Adrenal gland (tissue), 9 donors: ENCODE measurements at regions not wholly inside any gene's neighbourhood (a gene's known extent, or its start where the extent isn't known, plus 50 kb on each side); places are given as distances from the start of the nearest gene placed in this dataset.

Experiments used
- DNase-seq, 7 donors: peaks; one replicate each; pipeline ENCODE4 v3.0.0-alpha.2; 2019 to 2020
- H3K27ac ChIP-seq, 5 donors: fragments of 200-600 bp; sonication (generic) in 4 of 5; 1 replicate in 3 of 5; 2 replicates in 2 of 5; pipeline versions ENCODE4 v1.5.1 to v1.8.0; 2016 to 2020; ENCODE audit warnings: mild to moderate bottlenecking in 1 of 5
- H3K27me3 ChIP-seq: fragments of 200-600 bp; 2 replicates; pipeline ENCODE4 v1.8.0; 2021
- H3K36me3 ChIP-seq, 2 donors: fragments of 200-600 bp; replicated peaks in 1 of 2; 1 replicate in 1 of 2; 2 replicates in 1 of 2; pipeline versions ENCODE4 v1.5.1 to v1.8.0; 2018 to 2022
- H3K4me1 ChIP-seq, 2 donors: fragments of 200-600 bp; replicated peaks in 1 of 2; 1 replicate in 1 of 2; 2 replicates in 1 of 2; pipeline versions ENCODE4 v1.5.1 to v1.8.0; 2018 to 2021
- H3K4me3 ChIP-seq, 4 donors: fragments of 200-600 bp; sonication (generic) in 3 of 4; one replicate each; pipeline ENCODE4 v1.5.1; 2016 to 2018
- H3K9me3 ChIP-seq, 3 donors: fragments of 200-600 bp; sonication (generic) in 1 of 3; replicated peaks in 1 of 3; 1 replicate in 2 of 3; 2 replicates in 1 of 3; pipeline versions ENCODE4 v1.5.1 to v1.8.0; 2016 to 2021
- POLR2A ChIP-seq, 2 donors: fragments of 450-650 bp; IDR thresholded peaks; one replicate each; pipeline ENCODE4 v1.6.1; 2017; ENCODE audit warnings: antibody characterized with exemption in 2 of 2, mild to moderate bottlenecking in 2 of 2, moderate library complexity in 1 of 2
- whole genome bisulfite sequencing, 4 donors: extraction: QIAGEN DNeasy Blood & Tissue Kit in 2 of 4; methylation state at CpG; one replicate each; pipeline versions ENCODE4 v1.1.5 to v1.1.7; 2013 to 2017; 5-methylcytosine and 5-hydroxymethylcytosine counted together
- intact Hi-C, 2 donors: fragments of 100-400 bp; cut with DNase I; formaldehyde crosslinking; loops; one replicate each; pipeline versions ENCODE4 v1.14.1 to v1.15.0; 2022 to 2023
- TF ChIP-seq, protein P1 (sequence below), 6 experiments: fragments of 450-650 bp in 4 of 6; fragments of 200-600 bp in 2 of 6; sonication (generic) in 1 of 6; IDR thresholded peaks; 1 replicate in 5 of 6; 2 replicates in 1 of 6; pipeline versions ENCODE4 v1.5.1 to v1.8.0; 2016 to 2021; ENCODE audit warnings: antibody characterized with exemption in 6 of 6, mild to moderate bottlenecking in 2 of 6, moderate library complexity in 1 of 6
- donor health status: healthy with polysubstance abuse.
- donor health status: Bipolar disorder and iron deficiency.
- donor health status: DM: yes; HTN: yes; CAD: no.
- donor health status: DM: no; HTN: no; CAD: no.
- donor health status: DM: no; HTN: no; CAD: no.

DNA sequence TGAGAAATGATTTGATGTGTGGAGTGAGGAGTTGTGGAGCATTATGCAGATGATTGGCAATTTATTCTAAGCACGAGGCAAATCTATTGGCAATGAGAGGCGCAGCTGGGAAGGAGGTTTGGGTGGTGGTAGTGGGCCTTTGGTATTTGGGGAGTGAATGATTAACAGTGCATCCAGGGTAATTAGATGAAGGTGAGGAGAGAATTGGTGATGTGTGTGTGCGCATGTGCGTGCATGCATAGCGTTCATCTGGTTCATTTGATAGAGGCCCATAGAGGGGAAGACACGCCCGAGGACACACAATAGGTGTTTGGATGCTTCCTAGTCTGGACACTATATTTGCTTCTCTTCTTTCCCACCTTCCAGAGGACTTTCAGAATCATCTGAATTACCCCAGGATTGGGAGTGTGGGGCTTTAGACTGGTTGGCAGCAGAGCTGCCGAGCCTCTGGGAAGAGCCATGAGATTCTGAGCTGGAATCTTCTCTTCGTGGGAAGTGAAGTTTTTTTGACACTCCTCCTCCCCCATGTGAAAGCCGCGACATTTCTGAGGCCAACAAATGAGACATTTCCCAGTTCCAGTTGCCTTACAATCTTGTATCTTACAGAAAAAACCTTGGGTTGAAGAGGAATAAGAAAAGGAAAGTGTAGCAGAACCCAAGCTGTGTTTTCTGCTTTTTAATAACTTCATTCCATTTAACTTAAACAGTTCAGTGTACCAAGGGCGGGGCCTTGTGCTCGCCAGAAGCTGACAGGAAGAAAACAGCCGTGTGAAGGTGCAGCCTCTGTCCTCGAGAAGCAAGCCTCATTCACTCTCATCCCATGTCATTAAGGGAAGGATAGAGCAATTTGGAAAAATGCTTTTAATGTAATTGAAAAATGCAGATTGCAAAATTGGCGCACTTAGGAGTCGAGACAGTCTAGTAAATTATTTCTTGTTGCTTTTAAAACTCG is 65.2 kb downstream of the SLC25A47 start:
- H3K9me3 ChIP-seq = no peaks in the 10 kb centered on the region
- WGBS, 4 donors = 77 to 85% (median 85%) methylated on average over 18 of the region's 18 CpGs
- peak overlapping the region in 1 of 5 donors; percentile 74 for H3K27ac ChIP-seq
- DNase-seq = no peak
- H3K4me1 ChIP-seq = peaks cover 10 to 55% of the 10 kb centered on the region in 2 donors
- no peaks in the 10 kb centered on the region for H3K27me3 ChIP-seq
- intact Hi-C loops = loop anchor here (5.0 to 10.0 kb wide), 2 partner anchors 269 to 516 kb away; partner anchors contain the start of gene RTL1 (in 1 of the 2)
- TF ChIP-seq, protein P1, sequence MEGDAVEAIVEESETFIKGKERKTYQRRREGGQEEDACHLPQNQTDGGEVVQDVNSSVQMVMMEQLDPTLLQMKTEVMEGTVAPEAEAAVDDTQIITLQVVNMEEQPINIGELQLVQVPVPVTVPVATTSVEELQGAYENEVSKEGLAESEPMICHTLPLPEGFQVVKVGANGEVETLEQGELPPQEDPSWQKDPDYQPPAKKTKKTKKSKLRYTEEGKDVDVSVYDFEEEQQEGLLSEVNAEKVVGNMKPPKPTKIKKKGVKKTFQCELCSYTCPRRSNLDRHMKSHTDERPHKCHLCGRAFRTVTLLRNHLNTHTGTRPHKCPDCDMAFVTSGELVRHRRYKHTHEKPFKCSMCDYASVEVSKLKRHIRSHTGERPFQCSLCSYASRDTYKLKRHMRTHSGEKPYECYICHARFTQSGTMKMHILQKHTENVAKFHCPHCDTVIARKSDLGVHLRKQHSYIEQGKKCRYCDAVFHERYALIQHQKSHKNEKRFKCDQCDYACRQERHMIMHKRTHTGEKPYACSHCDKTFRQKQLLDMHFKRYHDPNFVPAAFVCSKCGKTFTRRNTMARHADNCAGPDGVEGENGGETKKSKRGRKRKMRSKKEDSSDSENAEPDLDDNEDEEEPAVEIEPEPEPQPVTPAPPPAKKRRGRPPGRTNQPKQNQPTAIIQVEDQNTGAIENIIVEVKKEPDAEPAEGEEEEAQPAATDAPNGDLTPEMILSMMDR (IDR thresholded peaks at IDR 0.05) = no peak
- TF ChIP-seq POLR2A (IDR thresholded peaks at IDR 0.05) = no peak
- H3K4me3 ChIP-seq = no peak overlapping the region
- H3K36me3 ChIP-seq = no peaks in the 10 kb centered on the region

DNA sequence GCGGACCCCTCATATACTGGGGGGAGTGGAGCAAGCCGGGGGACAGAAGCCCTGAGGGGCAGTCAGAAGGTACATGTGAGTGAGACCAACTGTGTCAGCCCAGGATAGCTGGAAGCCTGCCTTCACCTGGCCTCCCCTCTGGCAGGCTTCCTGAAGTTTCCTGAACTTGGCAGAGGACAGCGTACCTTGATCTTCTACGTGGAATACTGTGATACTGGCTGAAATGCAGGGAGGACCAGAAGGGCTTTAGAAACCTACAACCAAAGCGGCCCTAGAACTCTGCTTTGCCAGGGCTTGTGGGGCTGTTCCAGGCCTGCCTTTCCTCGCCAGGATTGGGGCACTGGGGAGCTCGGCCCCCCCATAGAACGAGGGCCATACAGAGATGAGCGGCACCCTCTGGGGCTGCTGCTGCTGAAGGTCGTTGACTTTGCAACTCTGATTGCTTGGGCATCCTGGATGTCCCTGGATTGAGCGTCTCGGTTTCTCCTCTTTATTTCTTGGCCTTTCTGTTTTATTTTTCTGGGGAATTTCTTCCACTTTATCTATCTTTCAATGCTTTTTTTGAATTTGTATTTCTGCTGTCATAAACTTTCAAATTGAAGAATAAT is 66.5 kb downstream of the SLC25A47 start:
- Histone ChIP-seq H3K27ac (peak overlapping the region in 2 of 5 donors; percentile 70 to 74), H3K4me3 (no peak overlapping the region), H3K27me3 (no peaks in the 10 kb centered on the region), H3K4me1 (peaks cover 10 to 52% of the 10 kb centered on the region in 2 donors), H3K36me3 (no peaks in the 10 kb centered on the region), H3K9me3 (no peaks in the 10 kb centered on the region)
- TF ChIP-seq POLR2A (IDR thresholded peaks at IDR 0.05) = no peak
- TF ChIP-seq, protein P1 (IDR thresholded peaks at IDR 0.05) = no peak
- intact Hi-C loops = loop anchor here (5.0 to 10.0 kb wide), 2 partner anchors 268 to 515 kb away; partner anchors contain the start of gene RTL1 (in 1 of the 2)
- DNase-seq = no peak
- 48 to 60% (median 51%) methylated on average over 8 to 12 of the region's 12 CpGs for WGBS, 4 donors

DNA sequence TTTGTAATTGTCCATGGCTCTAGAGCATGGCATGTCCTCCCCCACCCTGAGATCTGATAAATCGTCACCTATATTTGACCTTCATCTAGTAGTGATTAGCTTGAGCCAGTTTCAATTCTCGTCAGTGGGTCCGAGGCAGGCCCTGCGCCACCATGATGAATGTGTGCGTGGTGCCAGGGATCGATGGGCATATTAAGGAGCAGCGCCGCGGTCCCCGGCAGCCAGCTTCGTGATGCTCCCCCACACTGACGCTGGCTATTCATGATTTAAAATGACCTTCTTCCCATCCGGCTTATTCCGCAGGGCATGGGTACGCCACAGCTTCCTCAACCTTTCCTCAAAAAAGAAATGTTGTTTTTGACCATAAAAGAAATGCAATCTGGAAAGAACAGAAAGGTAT is 68.0 kb downstream of the SLC25A47 start:
- Histone ChIP-seq H3K4me1 (peaks cover 10 to 38% of the 10 kb centered on the region in 2 donors), H3K9me3 (no peaks in the 10 kb centered on the region), H3K36me3 (no peaks in the 10 kb centered on the region), H3K27ac (peak overlapping the region in 2 of 5 donors; percentile 66 to 74), H3K27me3 (no peaks in the 10 kb centered on the region), H3K4me3 (no peak overlapping the region)
- WGBS, 4 donors = 74 to 84% (median 77%) methylated on average over 15 of the region's 15 CpGs
- intact Hi-C loops = no loop called here
- DNase-seq = no peak
- TF ChIP-seq POLR2A (IDR thresholded peaks at IDR 0.05) = no peak
- TF ChIP-seq, protein P1 (IDR thresholded peaks at IDR 0.05) = no peak

DNA sequence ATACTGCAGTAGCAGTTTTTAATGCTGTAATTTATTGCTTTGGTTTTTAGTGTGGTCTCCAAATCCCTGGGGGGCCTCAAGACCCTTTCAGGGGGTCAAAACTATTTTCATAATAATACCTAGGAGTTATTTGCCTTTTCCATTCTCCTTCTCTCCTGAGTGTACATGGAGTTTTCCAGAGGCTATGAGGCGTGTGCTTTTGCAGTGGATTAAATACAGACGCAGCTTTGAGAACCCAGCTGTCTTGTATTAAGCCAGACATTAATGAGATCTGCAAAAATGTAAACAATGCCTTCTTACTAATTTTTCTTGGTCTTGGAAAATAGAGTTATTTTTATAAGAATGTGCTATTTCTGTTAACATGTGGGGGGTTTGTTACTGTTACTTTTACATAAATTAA is 68.6 kb downstream of the SLC25A47 start:
- 66 to 81% (median 74%) methylated on average over 2 of the region's 2 CpGs for WGBS, 4 donors
- Histone ChIP-seq H3K36me3 (no peaks in the 10 kb centered on the region), H3K27ac (peak overlapping the region in 1 of 5 donors; percentile 74), H3K27me3 (no peaks in the 10 kb centered on the region), H3K9me3 (no peaks in the 10 kb centered on the region), H3K4me1 (peaks cover 10 to 35% of the 10 kb centered on the region in 2 donors), H3K4me3 (no peak overlapping the region)
- intact Hi-C loops = no loop called here
- DNase-seq = no peak
- TF ChIP-seq, protein P1 (IDR thresholded peaks at IDR 0.05) = no peak
- no peak for TF ChIP-seq POLR2A (IDR thresholded peaks at IDR 0.05)
